ENCODE measurements at regions not wholly inside any gene's neighbourhood (a gene's known extent, or its start where the extent isn't known, plus 50 kb on each side); places are given as distances from the start of the nearest gene placed in this dataset.

GRCh38 chr11:42462558-42463310 lies 849.1 kb upstream of the API5 start:
- H3K9ac ChIP-seq (ENCODE audit: insufficient read length, low read depth) = no peak overlapping the region
- no peaks in the 10 kb centered on the region for H3K4me1 ChIP-seq (ENCODE audit: insufficient read depth, insufficient read length)
- no peak overlapping the region for H3K4me3 ChIP-seq (ENCODE audit: insufficient read length, low read depth)
- TF ChIP-seq ZNF274 (IDR thresholded peaks at IDR 0.05; ENCODE audit: low read depth, low read length) (no peak), SUZ12 (IDR thresholded peaks at IDR 0.05; ENCODE audit: extremely low read depth, insufficient read depth, insufficient read length) (no peak), YY1 (IDR thresholded peaks at IDR 0.05; ENCODE audit: insufficient read depth, insufficient read length) (no peak)
- no peaks in the 10 kb centered on the region for H3K9me3 ChIP-seq (ENCODE audit: insufficient read depth, low read length)
- H3K27me3 ChIP-seq (ENCODE audit: insufficient read depth, insufficient read length) = no peaks in the 10 kb centered on the region
- H3K36me3 ChIP-seq (ENCODE audit: insufficient read depth, insufficient read length, low read length) = no peaks in the 10 kb centered on the region
- DNase-seq (ENCODE audit: low read depth, low spot score) = no peak

GRCh38 chr11:42465623-42466022 lies 846.2 kb upstream of the API5 start:
- Histone ChIP-seq H3K27me3 (ENCODE audit: insufficient read depth, insufficient read length) (no peaks in the 10 kb centered on the region), H3K4me1 (ENCODE audit: insufficient read depth, insufficient read length) (no peaks in the 10 kb centered on the region), H3K36me3 (ENCODE audit: insufficient read depth, insufficient read length, low read length) (no peaks in the 10 kb centered on the region), H3K9me3 (ENCODE audit: insufficient read depth, low read length) (no peaks in the 10 kb centered on the region), H3K4me3 (ENCODE audit: insufficient read length, low read depth) (no peak overlapping the region), H3K9ac (ENCODE audit: insufficient read length, low read depth) (no peak overlapping the region)
- no peak for TF ChIP-seq ZNF274 (IDR thresholded peaks at IDR 0.05; ENCODE audit: low read depth, low read length)
- TF ChIP-seq SUZ12 (IDR thresholded peaks at IDR 0.05; ENCODE audit: extremely low read depth, insufficient read depth, insufficient read length) = no peak
- TF ChIP-seq YY1 (IDR thresholded peaks at IDR 0.05; ENCODE audit: insufficient read depth, insufficient read length) = no peak
- DNase-seq (ENCODE audit: low read depth, low spot score) = no peak

GRCh38 chr11:42473106-42473505 lies 838.7 kb upstream of the API5 start:
- TF ChIP-seq YY1 (IDR thresholded peaks at IDR 0.05; ENCODE audit: insufficient read depth, insufficient read length) (no peak), ZNF274 (IDR thresholded peaks at IDR 0.05; ENCODE audit: low read depth, low read length) (no peak), SUZ12 (IDR thresholded peaks at IDR 0.05; ENCODE audit: extremely low read depth, insufficient read depth, insufficient read length) (no peak)

GRCh38 chr11:42482822-42483221 lies 829.0 kb upstream of the API5 start:
- Histone ChIP-seq H3K27me3 (ENCODE audit: insufficient read depth, insufficient read length) (no peaks in the 10 kb centered on the region), H3K4me1 (ENCODE audit: insufficient read depth, insufficient read length) (no peaks in the 10 kb centered on the region), H3K36me3 (ENCODE audit: insufficient read depth, insufficient read length, low read length) (no peaks in the 10 kb centered on the region), H3K9ac (ENCODE audit: insufficient read length, low read depth) (no peak overlapping the region), H3K4me3 (ENCODE audit: insufficient read length, low read depth) (no peak overlapping the region), H3K9me3 (ENCODE audit: insufficient read depth, low read length) (peaks cover 8% of the 10 kb centered on the region; the same call in 1 of the 2 replicates)
- no peak for TF ChIP-seq ZNF274 (IDR thresholded peaks at IDR 0.05; ENCODE audit: low read depth, low read length)
- TF ChIP-seq SUZ12 (IDR thresholded peaks at IDR 0.05; ENCODE audit: extremely low read depth, insufficient read depth, insufficient read length) = no peak
- TF ChIP-seq YY1 (IDR thresholded peaks at IDR 0.05; ENCODE audit: insufficient read depth, insufficient read length) = no peak
- no peak for DNase-seq (ENCODE audit: low read depth, low spot score)

More at GRCh38 chr11:42473106-42473505, 838.7 kb upstream of the API5 start:
- Histone ChIP-seq H3K4me1 (ENCODE audit: insufficient read depth, insufficient read length) (no peaks in the 10 kb centered on the region), H3K9ac (ENCODE audit: insufficient read length, low read depth) (no peak overlapping the region), H3K4me3 (ENCODE audit: insufficient read length, low read depth) (no peak overlapping the region), H3K27me3 (ENCODE audit: insufficient read depth, insufficient read length) (no peaks in the 10 kb centered on the region), H3K36me3 (ENCODE audit: insufficient read depth, insufficient read length, low read length) (no peaks in the 10 kb centered on the region), H3K9me3 (ENCODE audit: insufficient read depth, low read length) (no peaks in the 10 kb centered on the region)
- DNase-seq (ENCODE audit: low read depth, low spot score) = no peak

- Histone ChIP-seq H3K27me3 (ENCODE audit: insufficient read depth, insufficient read length) (no peaks in the 10 kb centered on the region), H3K36me3 (ENCODE audit: insufficient read depth, insufficient read length, low read length) (no peaks in the 10 kb centered on the region), H3K4me1 (ENCODE audit: insufficient read depth, insufficient read length) (no peaks in the 10 kb centered on the region), H3K9me3 (ENCODE audit: insufficient read depth, low read length) (no peaks in the 10 kb centered on the region), H3K4me3 (ENCODE audit: insufficient read length, low read depth) (no peak overlapping the region), H3K9ac (ENCODE audit: insufficient read length, low read depth) (no peak overlapping the region)
- DNase-seq (ENCODE audit: low read depth, low spot score) = no peak
- TF ChIP-seq SUZ12 (IDR thresholded peaks at IDR 0.05; ENCODE audit: extremely low read depth, insufficient read depth, insufficient read length) (no peak), ZNF274 (IDR thresholded peaks at IDR 0.05; ENCODE audit: low read depth, low read length) (no peak), YY1 (IDR thresholded peaks at IDR 0.05; ENCODE audit: insufficient read depth, insufficient read length) (no peak)
Observed at GRCh38 chr11:42490506-42490905, 821.3 kb upstream of the API5 start.

- Histone ChIP-seq H3K36me3 (ENCODE audit: insufficient read depth, insufficient read length, low read length) (no peaks in the 10 kb centered on the region), H3K9ac (ENCODE audit: insufficient read length, low read depth) (no peak overlapping the region), H3K9me3 (ENCODE audit: insufficient read depth, low read length) (no peaks in the 10 kb centered on the region), H3K4me3 (ENCODE audit: insufficient read length, low read depth) (no peak overlapping the region), H3K4me1 (ENCODE audit: insufficient read depth, insufficient read length) (no peaks in the 10 kb centered on the region), H3K27me3 (ENCODE audit: insufficient read depth, insufficient read length) (no peaks in the 10 kb centered on the region)
- TF ChIP-seq ZNF274 (IDR thresholded peaks at IDR 0.05; ENCODE audit: low read depth, low read length) (no peak), YY1 (IDR thresholded peaks at IDR 0.05; ENCODE audit: insufficient read depth, insufficient read length) (no peak), SUZ12 (IDR thresholded peaks at IDR 0.05; ENCODE audit: extremely low read depth, insufficient read depth, insufficient read length) (no peak)
- DNase-seq (ENCODE audit: low read depth, low spot score) = no peak
Observed at GRCh38 chr11:42494459-42494858, 817.3 kb upstream of the API5 start.

- Histone ChIP-seq H3K4me3 (ENCODE audit: insufficient read length, low read depth) (no peak overlapping the region), H3K27me3 (ENCODE audit: insufficient read depth, insufficient read length) (no peaks in the 10 kb centered on the region), H3K36me3 (ENCODE audit: insufficient read depth, insufficient read length, low read length) (no peaks in the 10 kb centered on the region), H3K9ac (ENCODE audit: insufficient read length, low read depth) (no peak overlapping the region), H3K9me3 (ENCODE audit: insufficient read depth, low read length) (no peaks in the 10 kb centered on the region; the same call in 1 of the 2 replicates), H3K4me1 (ENCODE audit: insufficient read depth, insufficient read length) (no peaks in the 10 kb centered on the region)
- DNase-seq (ENCODE audit: low read depth, low spot score) = no peak
- TF ChIP-seq YY1 (IDR thresholded peaks at IDR 0.05; ENCODE audit: insufficient read depth, insufficient read length) (no peak), SUZ12 (IDR thresholded peaks at IDR 0.05; ENCODE audit: extremely low read depth, insufficient read depth, insufficient read length) (no peak), ZNF274 (IDR thresholded peaks at IDR 0.05; ENCODE audit: low read depth, low read length) (no peak)
Observed at GRCh38 chr11:42498971-42499370, 812.8 kb upstream of the API5 start.

Measured in NT2/D1 (cell line).